OCI-LY1 (cell line): ENCODE measurements at regions not wholly inside any gene's neighbourhood (a gene's known extent, or its start where the extent isn't known, plus 50 kb on each side); places are given as distances from the start of the nearest gene placed in this dataset.

ENCODE experiments used
- H2AFZ ChIP-seq: fragments of 200-600 bp; sonication (generic), shearing (Covaris generic); 2 replicates; pipeline ENCODE4 v1.6.0; 2014; ENCODE audit warnings: antibody characterized with exemption, mild to moderate bottlenecking, low read length
- H3F3A ChIP-seq: fragments of 200-600 bp; sonication (generic), shearing (Covaris generic); 2 replicates; pipeline ENCODE4 v1.6.0; 2014; ENCODE audit warnings: mild to moderate bottlenecking, antibody characterized with exemption, low read length, moderate library complexity; ENCODE audit not compliant: insufficient read depth
- H3K27ac ChIP-seq: fragments of 200-600 bp; sonication (generic); 2 replicates; pipeline ENCODE4 v1.5.1; 2014; ENCODE audit warnings: low read length, mixed run types, mild to moderate bottlenecking, low read depth; ENCODE audit not compliant: poor library complexity, severe bottlenecking
- H3K27me3 ChIP-seq: fragments of 200-600 bp; sonication (generic); 2 replicates; pipeline ENCODE4 v1.6.0; 2014; ENCODE audit warnings: antibody characterized with exemption, mild to moderate bottlenecking, low read length, moderate library complexity; ENCODE audit not compliant: insufficient read depth
- H3K36me3 ChIP-seq: fragments of 200-600 bp; sonication (generic); 2 replicates; pipeline ENCODE4 v1.6.1; 2014; ENCODE audit warnings: mild to moderate bottlenecking, antibody characterized with exemption, low read length, moderate library complexity, mixed read lengths; ENCODE audit not compliant: insufficient read depth
- H3K4me1 ChIP-seq: fragments of 200-600 bp; sonication (generic); 2 replicates; pipeline ENCODE4 v1.5.1; 2014; ENCODE audit warnings: mild to moderate bottlenecking, low read length, moderate library complexity; ENCODE audit not compliant: insufficient read depth, severe bottlenecking
- H3K4me2 ChIP-seq: fragments of 200-600 bp; sonication (generic), shearing (Covaris generic); 2 replicates; pipeline ENCODE4 v1.6.1; 2014; ENCODE audit warnings: low read length
- H3K4me3 ChIP-seq: fragments of 200-600 bp; sonication (generic); 2 replicates; pipeline ENCODE4 v1.5.1; 2014; ENCODE audit warnings: low read length, low read depth, mild to moderate bottlenecking, mixed read lengths; ENCODE audit not compliant: poor library complexity, severe bottlenecking
- H3K79me2 ChIP-seq: fragments of 200-600 bp; shearing (Covaris generic); 2 replicates; pipeline ENCODE4 v1.6.1; 2016; ENCODE audit warnings: mixed run types, low read length, mixed read lengths; ENCODE audit not compliant: insufficient read depth
- H3K9ac ChIP-seq: fragments of 200-600 bp; sonication (generic), shearing (Covaris generic); 2 replicates; pipeline ENCODE4 v1.6.1; 2014; ENCODE audit warnings: mild to moderate bottlenecking, low read length, mixed read lengths
- H3K9me2 ChIP-seq: fragments of 200-600 bp; sonication (generic), shearing (Covaris generic); 2 replicates; pipeline ENCODE4 v1.6.1; 2014; ENCODE audit warnings: low read depth, mild to moderate bottlenecking, low read length, mixed read lengths
- H3K9me3 ChIP-seq: fragments of 200-600 bp; shearing (Covaris generic); 2 replicates; pipeline ENCODE4 v1.6.1; 2014; ENCODE audit warnings: low read length, mixed read lengths
- H4K20me1 ChIP-seq: fragments of 200-600 bp; sonication (generic), shearing (Covaris generic); 2 replicates; pipeline ENCODE4 v1.6.0; 2016; ENCODE audit warnings: mild to moderate bottlenecking, low read length; ENCODE audit not compliant: insufficient read depth
- EZH2 ChIP-seq: fragments of 200-600 bp; sonication (generic), shearing (Covaris generic); IDR thresholded peaks from 2 replicates; pipeline ENCODE4 v1.8.0; 2017; ENCODE audit warnings: borderline replicate concordance, mixed run types, mild to moderate bottlenecking, antibody characterized with exemption, low read length, moderate library complexity, mixed read lengths
- TF ChIP-seq, protein P1 (sequence below): fragments of 200-600 bp; sonication (generic), shearing (Covaris generic); IDR thresholded peaks from 2 replicates; pipeline ENCODE4 v1.5.1; 2017; ENCODE audit warnings: mild to moderate bottlenecking, antibody characterized with exemption, low read length, moderate library complexity, mixed read lengths

DNA sequence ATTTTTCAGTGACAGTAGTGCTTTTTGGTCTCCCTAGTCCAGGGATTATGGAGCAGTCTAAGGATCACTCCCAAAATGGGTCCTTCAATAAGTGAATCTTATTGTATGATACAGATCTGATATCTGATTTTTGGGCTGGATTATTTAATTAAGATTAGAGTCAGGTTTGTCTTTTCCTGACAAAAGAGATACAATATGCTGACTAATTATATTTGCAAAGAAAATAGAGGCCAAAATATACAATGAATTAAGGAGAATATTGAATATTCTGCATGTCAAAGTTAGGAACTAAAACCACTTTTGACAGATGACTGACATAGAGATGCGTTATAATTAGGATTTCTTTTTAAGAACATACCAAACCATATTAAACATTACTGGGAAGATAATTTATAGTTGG lies 175.2 kb downstream of the FOXG1 start:
- TF ChIP-seq EZH2, result no peak
- TF ChIP-seq, protein P1, sequence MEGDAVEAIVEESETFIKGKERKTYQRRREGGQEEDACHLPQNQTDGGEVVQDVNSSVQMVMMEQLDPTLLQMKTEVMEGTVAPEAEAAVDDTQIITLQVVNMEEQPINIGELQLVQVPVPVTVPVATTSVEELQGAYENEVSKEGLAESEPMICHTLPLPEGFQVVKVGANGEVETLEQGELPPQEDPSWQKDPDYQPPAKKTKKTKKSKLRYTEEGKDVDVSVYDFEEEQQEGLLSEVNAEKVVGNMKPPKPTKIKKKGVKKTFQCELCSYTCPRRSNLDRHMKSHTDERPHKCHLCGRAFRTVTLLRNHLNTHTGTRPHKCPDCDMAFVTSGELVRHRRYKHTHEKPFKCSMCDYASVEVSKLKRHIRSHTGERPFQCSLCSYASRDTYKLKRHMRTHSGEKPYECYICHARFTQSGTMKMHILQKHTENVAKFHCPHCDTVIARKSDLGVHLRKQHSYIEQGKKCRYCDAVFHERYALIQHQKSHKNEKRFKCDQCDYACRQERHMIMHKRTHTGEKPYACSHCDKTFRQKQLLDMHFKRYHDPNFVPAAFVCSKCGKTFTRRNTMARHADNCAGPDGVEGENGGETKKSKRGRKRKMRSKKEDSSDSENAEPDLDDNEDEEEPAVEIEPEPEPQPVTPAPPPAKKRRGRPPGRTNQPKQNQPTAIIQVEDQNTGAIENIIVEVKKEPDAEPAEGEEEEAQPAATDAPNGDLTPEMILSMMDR, result no peak
- Histone ChIP-seq H3K9me3 (no peaks in the 10 kb centered on the region), H4K20me1 (no peaks in the 10 kb centered on the region), H3F3A (no peaks in the 10 kb centered on the region), H3K79me2 (no peaks in the 10 kb centered on the region), H3K27me3 (no peaks in the 10 kb centered on the region), H3K9ac (no peak overlapping the region), H3K27ac (no peak overlapping the region), H3K4me2 (no peak overlapping the region), H2AFZ (no peak overlapping the region), H3K36me3 (no peaks in the 10 kb centered on the region), H3K4me3 (no peak overlapping the region), H3K4me1 (no peaks in the 10 kb centered on the region), H3K9me2 (no peaks in the 10 kb centered on the region)

DNA sequence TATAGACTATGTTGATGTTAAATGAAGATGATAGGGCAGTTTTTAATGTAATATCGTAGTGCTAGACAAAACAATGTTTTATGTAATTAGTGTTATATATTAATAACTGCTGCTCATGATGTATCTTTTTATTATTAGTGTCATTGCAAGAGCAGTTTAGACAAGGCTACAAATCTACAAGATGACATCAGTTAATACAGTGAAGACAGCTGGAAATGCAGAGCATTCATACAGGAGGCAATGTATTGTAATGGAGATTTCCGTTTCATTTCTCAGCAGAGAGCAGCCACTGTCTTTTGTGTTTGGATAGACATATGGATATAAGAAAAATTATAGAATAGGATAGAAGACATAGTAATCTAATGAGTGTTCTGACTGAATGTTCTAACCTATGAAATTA lies 178.0 kb downstream of the FOXG1 start:
- Histone ChIP-seq H3K36me3 (no peaks in the 10 kb centered on the region), H3K9ac (no peak overlapping the region), H3K4me3 (no peak overlapping the region), H2AFZ (no peak overlapping the region), H3K79me2 (no peaks in the 10 kb centered on the region), H3F3A (no peaks in the 10 kb centered on the region), H3K9me2 (no peaks in the 10 kb centered on the region), H3K4me1 (no peaks in the 10 kb centered on the region), H3K4me2 (no peak overlapping the region), H3K27me3 (no peaks in the 10 kb centered on the region), H3K27ac (no peak overlapping the region), H3K9me3 (no peaks in the 10 kb centered on the region), H4K20me1 (no peaks in the 10 kb centered on the region)
- TF ChIP-seq, protein P1, result no peak
- TF ChIP-seq EZH2, result no peak

DNA sequence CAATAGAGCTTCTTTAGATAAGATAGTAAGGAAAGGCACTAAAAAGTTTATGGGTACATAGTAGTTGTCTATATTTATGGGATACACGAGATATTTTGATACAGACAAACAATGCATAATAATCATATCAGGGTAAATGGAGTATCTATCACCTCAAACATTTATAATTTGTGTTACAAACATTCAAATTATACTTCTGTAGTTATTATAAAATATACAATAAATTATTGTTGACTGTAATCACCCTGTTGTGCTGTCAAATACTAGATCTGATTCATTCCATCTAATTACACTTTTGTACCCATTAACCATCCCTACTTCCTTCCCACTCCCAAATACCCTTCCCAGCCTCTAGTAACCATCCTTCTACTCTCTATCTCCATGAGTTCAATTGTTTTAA lies 179.7 kb downstream of the FOXG1 start:
- H3K27me3 ChIP-seq, result no peaks in the 10 kb centered on the region
- no peak overlapping the region for H3K27ac ChIP-seq
- no peaks in the 10 kb centered on the region for H3K9me2 ChIP-seq
- no peak overlapping the region for H3K4me2 ChIP-seq
- no peak overlapping the region for H3K4me3 ChIP-seq
- H2AFZ ChIP-seq, result no peak overlapping the region
- no peaks in the 10 kb centered on the region for H4K20me1 ChIP-seq
- H3F3A ChIP-seq, result no peaks in the 10 kb centered on the region
- H3K79me2 ChIP-seq, result no peaks in the 10 kb centered on the region
- TF ChIP-seq, protein P1, result no peak
- TF ChIP-seq EZH2, result no peak
- no peaks in the 10 kb centered on the region for H3K9me3 ChIP-seq
- no peaks in the 10 kb centered on the region for H3K4me1 ChIP-seq
- no peaks in the 10 kb centered on the region for H3K36me3 ChIP-seq
- H3K9ac ChIP-seq, result no peak overlapping the region
